Vagina (tissue), 2 donors: ENCODE measurements at regions not wholly inside any gene's neighbourhood (a gene's known extent, or its start where the extent isn't known, plus 50 kb on each side); places are given as distances from the start of the nearest gene placed in this dataset.

Experiments
- DNase-seq, 2 donors: peaks; one replicate each; pipeline ENCODE4 v3.0.0-alpha.2; 2017; ENCODE audit errors: extremely low spot score in 2 of 2
- H3K27ac ChIP-seq: fragments of 200-600 bp; sonication (generic); one replicate; pipeline ENCODE4 v1.5.1; 2019
- H3K27me3 ChIP-seq: fragments of 200-600 bp; sonication (generic); one replicate; pipeline ENCODE4 v1.5.1; 2019
- H3K36me3 ChIP-seq, 2 donors: fragments of 200-600 bp; sonication (generic); one replicate each; pipeline ENCODE4 v1.5.1; 2017 to 2019
- H3K4me1 ChIP-seq: fragments of 200-600 bp; sonication (generic); one replicate; pipeline ENCODE4 v1.5.1; 2019
- H3K4me3 ChIP-seq, 2 donors: fragments of 200-600 bp; sonication (generic); 1 replicate in 1 of 2; 2 replicates in 1 of 2; pipeline ENCODE4 v1.5.1; 2016 to 2019
- H3K9me3 ChIP-seq: fragments of 200-600 bp; sonication (generic); one replicate; pipeline ENCODE4 v1.5.1; 2019
- POLR2A ChIP-seq, 2 donors: fragments of 450-650 bp; IDR thresholded peaks; one replicate each; pipeline ENCODE4 v1.6.1; 2017; ENCODE audit warnings: antibody characterized with exemption in 2 of 2, mild to moderate bottlenecking in 2 of 2, moderate library complexity in 2 of 2
- POLR2AphosphoS5 ChIP-seq, 2 donors: sonication (generic); formaldehyde crosslinking; IDR thresholded peaks; one replicate each; pipeline ENCODE4 v1.9.0; 2017; ENCODE audit warnings: antibody characterized with exemption in 2 of 2, mild to moderate bottlenecking in 2 of 2, low read depth in 1 of 2; ENCODE audit not compliant: insufficient read depth in 1 of 2
- intact Hi-C: fragments of 100-400 bp; cut with DNase I; formaldehyde crosslinking; loops from one replicate; pipeline ENCODE4 v1.15.1; 2023
- TF ChIP-seq, protein P1 (sequence below), 3 experiments: fragments of 450-650 bp in 2 of 3; fragments of 200-600 bp in 1 of 3; sonication (generic) in 1 of 3; IDR thresholded peaks; one replicate each; pipeline ENCODE4 v1.5.1; 2017 to 2019; ENCODE audit warnings: antibody characterized with exemption in 3 of 3, mild to moderate bottlenecking in 2 of 3, moderate library complexity in 2 of 3

DNA sequence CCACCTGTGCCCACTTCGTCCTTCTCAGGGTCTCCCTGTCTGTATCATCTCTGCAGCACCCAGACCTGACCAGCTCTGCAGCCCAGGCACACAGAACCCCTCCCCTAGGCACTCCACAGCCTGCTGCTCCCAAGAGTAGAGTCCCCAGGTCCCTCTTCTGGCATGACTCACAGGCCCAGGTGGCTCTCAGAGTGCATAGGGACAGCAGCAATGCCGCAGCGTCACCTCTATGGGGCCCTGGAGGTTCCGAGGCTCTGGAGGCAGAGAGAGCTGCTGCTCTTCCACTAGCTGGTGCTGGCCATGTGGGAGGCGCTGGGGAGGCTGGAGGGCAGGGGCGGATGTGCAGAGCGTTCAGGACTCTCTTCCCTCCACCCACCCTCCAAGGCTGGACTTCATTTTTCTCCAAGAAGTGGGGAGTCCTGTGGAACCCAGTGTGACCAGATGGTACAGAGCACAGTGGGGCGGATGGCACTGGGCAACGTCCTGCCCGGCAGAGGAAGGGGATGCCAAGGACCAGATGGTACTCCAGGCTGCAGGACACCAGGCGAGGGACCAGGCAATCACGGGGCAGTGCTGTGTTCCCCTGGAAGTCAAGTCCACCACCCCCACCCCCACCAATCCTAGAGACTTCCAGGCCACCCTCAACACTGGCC lies 151.7 kb downstream of the RBFOX3 start:
- intact Hi-C loops, result no loop called here
- Histone ChIP-seq H3K4me1 (no peaks in the 10 kb centered on the region), H3K27me3 (no peaks in the 10 kb centered on the region), H3K27ac (no peak overlapping the region), H3K9me3 (no peaks in the 10 kb centered on the region), H3K36me3 (no peaks in the 10 kb centered on the region), H3K4me3 (no peak overlapping the region)
- TF ChIP-seq POLR2A (IDR thresholded peaks at IDR 0.05) (no peak), POLR2AphosphoS5 (IDR thresholded peaks at IDR 0.05; ENCODE audit: insufficient read depth in 1 of 2, low read depth in 1 of 2) (no peak)
- TF ChIP-seq, protein P1, sequence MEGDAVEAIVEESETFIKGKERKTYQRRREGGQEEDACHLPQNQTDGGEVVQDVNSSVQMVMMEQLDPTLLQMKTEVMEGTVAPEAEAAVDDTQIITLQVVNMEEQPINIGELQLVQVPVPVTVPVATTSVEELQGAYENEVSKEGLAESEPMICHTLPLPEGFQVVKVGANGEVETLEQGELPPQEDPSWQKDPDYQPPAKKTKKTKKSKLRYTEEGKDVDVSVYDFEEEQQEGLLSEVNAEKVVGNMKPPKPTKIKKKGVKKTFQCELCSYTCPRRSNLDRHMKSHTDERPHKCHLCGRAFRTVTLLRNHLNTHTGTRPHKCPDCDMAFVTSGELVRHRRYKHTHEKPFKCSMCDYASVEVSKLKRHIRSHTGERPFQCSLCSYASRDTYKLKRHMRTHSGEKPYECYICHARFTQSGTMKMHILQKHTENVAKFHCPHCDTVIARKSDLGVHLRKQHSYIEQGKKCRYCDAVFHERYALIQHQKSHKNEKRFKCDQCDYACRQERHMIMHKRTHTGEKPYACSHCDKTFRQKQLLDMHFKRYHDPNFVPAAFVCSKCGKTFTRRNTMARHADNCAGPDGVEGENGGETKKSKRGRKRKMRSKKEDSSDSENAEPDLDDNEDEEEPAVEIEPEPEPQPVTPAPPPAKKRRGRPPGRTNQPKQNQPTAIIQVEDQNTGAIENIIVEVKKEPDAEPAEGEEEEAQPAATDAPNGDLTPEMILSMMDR (IDR thresholded peaks at IDR 0.05), result no peak
- DNase-seq, result no peak

DNA sequence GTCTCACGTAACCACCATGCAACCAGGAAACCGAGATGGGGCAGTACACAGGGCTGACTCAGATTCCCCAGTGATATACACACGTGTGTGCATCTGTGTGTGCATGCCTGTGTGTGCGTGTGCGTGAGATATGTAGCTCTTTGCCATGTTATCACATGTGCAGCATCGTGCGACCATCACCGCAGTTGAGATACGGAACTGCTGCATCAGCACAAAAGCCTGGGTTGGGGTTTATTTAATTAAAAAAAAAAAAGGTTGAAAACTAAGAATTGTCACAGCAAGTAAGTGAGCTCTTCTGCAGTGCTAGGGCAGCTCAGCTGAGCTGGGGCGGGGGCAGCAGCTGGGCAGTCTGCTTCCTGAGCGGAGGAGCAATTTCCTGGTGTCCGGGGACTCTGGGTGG lies 152.5 kb downstream of the RBFOX3 start:
- TF ChIP-seq, protein P1 (IDR thresholded peaks at IDR 0.05), result no peak
- TF ChIP-seq POLR2AphosphoS5 (IDR thresholded peaks at IDR 0.05; ENCODE audit: insufficient read depth in 1 of 2, low read depth in 1 of 2) (no peak), POLR2A (IDR thresholded peaks at IDR 0.05) (no peak)
- H3K27me3 ChIP-seq, result no peaks in the 10 kb centered on the region
- intact Hi-C loops, result no loop called here
- no peak overlapping the region for H3K4me3 ChIP-seq
- DNase-seq, result no peak
- no peaks in the 10 kb centered on the region for H3K36me3 ChIP-seq
- no peaks in the 10 kb centered on the region for H3K9me3 ChIP-seq
- H3K27ac ChIP-seq, result no peak overlapping the region
- H3K4me1 ChIP-seq, result no peaks in the 10 kb centered on the region

DNA sequence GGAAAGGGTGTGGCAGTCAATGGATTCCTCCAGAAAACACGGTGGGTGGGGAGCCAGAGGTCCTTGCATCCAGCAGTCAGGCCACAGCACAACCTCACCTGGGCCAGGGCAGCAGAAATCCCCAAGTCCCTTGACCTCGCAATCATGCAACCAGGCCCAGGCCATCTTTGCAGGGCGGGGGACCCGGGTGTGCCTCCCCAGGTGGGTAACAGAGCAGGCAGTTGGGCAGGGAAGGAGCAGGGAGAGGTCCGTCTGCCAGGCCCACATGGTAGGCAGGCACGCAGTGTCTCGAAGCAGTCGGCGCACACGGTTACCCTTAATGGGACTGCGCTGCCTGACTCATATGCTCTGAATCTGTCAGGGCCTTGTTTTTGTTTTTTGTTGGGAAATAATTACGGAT lies 153.0 kb downstream of the RBFOX3 start:
- no peak for TF ChIP-seq POLR2AphosphoS5 (IDR thresholded peaks at IDR 0.05; ENCODE audit: insufficient read depth in 1 of 2, low read depth in 1 of 2)
- TF ChIP-seq, protein P1 (IDR thresholded peaks at IDR 0.05), result no peak
- TF ChIP-seq POLR2A (IDR thresholded peaks at IDR 0.05), result no peak
- intact Hi-C loops, result no loop called here
- H3K9me3 ChIP-seq, result no peaks in the 10 kb centered on the region
- no peaks in the 10 kb centered on the region for H3K4me1 ChIP-seq
- H3K4me3 ChIP-seq, result no peak overlapping the region
- DNase-seq, result no peak
- no peaks in the 10 kb centered on the region for H3K27me3 ChIP-seq
- H3K27ac ChIP-seq, result no peak overlapping the region
- no peaks in the 10 kb centered on the region for H3K36me3 ChIP-seq

DNA sequence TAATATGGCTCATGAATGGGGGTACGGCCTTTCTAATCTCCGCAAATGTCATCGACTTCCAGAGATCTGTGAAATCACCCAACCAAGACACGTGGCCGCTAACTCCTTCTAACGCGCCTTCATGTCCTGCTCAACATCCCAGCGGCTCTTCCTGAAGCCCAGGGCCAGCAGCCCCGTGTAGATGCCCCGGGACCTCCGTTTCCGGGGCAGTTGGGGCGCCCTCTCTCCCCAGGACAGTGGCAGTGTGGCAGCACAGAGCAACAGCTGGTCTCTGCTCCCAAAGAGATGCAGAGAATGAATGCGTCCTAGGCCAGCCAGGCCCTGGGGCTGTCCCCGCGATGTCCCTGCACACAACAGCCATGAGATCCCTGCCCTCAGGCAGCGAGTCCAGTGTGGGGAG lies 153.5 kb downstream of the RBFOX3 start:
- intact Hi-C loops, result no loop called here
- Histone ChIP-seq H3K4me1 (no peaks in the 10 kb centered on the region), H3K9me3 (no peaks in the 10 kb centered on the region), H3K36me3 (no peaks in the 10 kb centered on the region), H3K27me3 (no peaks in the 10 kb centered on the region), H3K4me3 (no peak overlapping the region), H3K27ac (no peak overlapping the region)
- no peak for TF ChIP-seq POLR2AphosphoS5 (IDR thresholded peaks at IDR 0.05; ENCODE audit: insufficient read depth in 1 of 2, low read depth in 1 of 2)
- TF ChIP-seq, protein P1 (IDR thresholded peaks at IDR 0.05), result no peak
- no peak for TF ChIP-seq POLR2A (IDR thresholded peaks at IDR 0.05)
- DNase-seq, result no peak

DNA sequence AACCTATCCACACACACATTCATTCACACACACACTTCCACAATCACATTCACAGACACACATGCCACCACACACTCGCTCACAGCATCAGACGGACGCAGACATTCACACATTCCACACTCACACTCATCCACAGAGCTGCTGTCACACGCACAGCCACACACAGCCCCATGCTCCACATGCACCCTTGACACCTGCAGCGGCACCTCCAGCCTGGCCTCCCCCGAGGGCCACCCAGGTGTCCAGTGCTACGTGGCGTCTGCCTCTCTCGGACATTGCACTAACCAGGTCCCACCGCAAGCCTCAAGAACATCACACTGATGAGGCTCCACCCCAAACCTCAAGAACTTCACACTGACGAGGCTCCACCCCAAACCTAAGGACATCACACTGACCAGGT lies 155.2 kb downstream of the RBFOX3 start:
- Histone ChIP-seq H3K27ac (no peak overlapping the region), H3K4me3 (no peak overlapping the region), H3K36me3 (no peaks in the 10 kb centered on the region), H3K4me1 (no peaks in the 10 kb centered on the region), H3K9me3 (no peaks in the 10 kb centered on the region), H3K27me3 (no peaks in the 10 kb centered on the region)
- intact Hi-C loops, result no loop called here
- no peak for DNase-seq
- no peak for TF ChIP-seq POLR2AphosphoS5 (IDR thresholded peaks at IDR 0.05; ENCODE audit: insufficient read depth in 1 of 2, low read depth in 1 of 2)
- no peak for TF ChIP-seq POLR2A (IDR thresholded peaks at IDR 0.05)
- TF ChIP-seq, protein P1 (IDR thresholded peaks at IDR 0.05), result no peak
